ENCODE measurements at regions not wholly inside any gene's neighbourhood (a gene's known extent, or its start where the extent isn't known, plus 50 kb on each side); places are given as distances from the start of the nearest gene placed in this dataset.

DNA sequence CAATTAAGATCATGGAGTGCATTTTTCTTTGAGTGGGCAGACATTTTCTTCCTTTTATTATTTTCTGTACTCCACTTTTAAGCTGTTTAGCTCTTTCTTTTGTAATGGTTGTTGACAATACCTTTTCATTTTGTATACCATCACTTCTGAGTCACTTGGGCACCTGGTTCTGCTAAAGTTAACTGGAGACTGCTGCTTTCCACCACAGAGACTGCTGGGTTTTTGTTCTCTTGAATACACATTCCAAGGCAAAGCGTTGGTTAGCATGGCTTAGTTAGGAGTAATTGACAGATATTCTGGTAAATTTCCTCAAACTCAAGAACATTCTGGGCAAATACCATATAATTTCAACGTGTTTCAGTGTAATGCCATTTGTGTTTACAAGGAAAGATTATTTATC, 541.9 kb upstream of the CELF2 start:
- no peak for TF ChIP-seq POLR2A (IDR thresholded peaks at IDR 0.05; ENCODE audit: low read length)
- TF ChIP-seq GATA1 (IDR thresholded peaks at IDR 0.05; ENCODE audit: low read depth, low read length) = no peak
